ENCODE measurements at regions not wholly inside any gene's neighbourhood (a gene's known extent, or its start where the extent isn't known, plus 50 kb on each side); places are given as distances from the start of the nearest gene placed in this dataset.

DNA sequence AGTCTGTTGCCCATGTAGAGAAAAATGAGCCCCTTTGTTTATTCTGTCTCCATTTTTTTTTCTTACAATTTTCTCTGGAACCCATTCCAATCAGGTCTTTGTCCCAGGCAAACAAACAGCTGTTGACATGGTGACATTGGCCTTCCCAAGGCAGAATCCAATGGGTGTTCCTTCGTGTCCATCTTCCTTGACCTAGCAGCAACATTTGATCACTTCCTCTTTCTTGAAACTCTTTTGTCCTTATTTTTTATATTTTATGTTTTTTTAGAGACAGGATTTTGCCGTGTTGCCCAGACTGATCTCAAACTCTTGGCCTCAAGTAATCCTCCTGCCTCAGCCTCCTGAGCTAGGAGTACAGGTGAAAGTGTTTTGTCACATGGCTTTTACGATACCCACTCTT, 65.4 kb upstream of the CACNA1E start:
- no peak for DNase-seq
- Histone ChIP-seq H3K79me2 (ENCODE audit: control insufficient read depth, insufficient read depth, low read length, poor library complexity) (no peaks in the 10 kb centered on the region), H2BK12ac (ENCODE audit: low read length) (no peak overlapping the region)

DNA sequence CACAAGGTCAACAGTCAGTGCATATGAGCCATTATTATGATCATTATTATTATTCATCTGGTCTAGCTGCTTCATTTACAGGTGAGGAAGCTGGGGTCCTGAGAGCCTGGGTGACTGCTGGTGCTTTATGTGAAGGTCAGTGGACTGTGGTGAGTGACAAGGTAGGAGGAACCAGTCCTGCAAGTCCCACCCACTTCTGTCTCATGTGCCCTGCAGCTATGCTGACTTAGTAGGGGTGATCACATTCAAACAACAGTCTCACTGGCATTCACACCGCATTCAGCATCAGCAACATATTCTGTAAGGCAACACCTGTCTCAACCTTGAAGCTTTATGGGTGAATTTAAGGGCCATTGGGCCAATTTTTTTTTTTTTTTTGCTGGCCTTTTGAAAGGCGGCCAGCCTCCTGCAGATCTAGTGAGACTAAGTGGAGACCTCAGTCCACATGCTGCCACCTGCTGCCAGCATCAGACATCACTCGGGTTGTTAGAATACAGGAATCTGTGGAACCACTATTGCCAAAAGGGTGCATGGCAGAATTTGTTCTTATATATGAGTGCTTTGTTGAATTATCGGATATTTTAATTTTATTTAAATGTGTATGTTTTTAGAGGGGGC, 59.9 kb upstream of the CACNA1E start:
- Histone ChIP-seq H3K23ac (ENCODE audit: low read length) (no peak overlapping the region), H3K4me3 (ENCODE audit: low read depth, low read length) (no peak overlapping the region), H3K36me3 (ENCODE audit: control insufficient read depth in 1 of 2, insufficient read depth in 2 of 2, low read length in 2 of 2) (no peaks in the 10 kb centered on the region), H3K79me2 (ENCODE audit: control insufficient read depth, insufficient read depth, low read length, poor library complexity) (no peaks in the 10 kb centered on the region), H3K4me2 (ENCODE audit: low read length) (no peak overlapping the region), H3K4ac (ENCODE audit: low read depth, low read length) (no peak overlapping the region), H2BK12ac (ENCODE audit: low read length) (no peak overlapping the region), H4K91ac (ENCODE audit: low read depth, low read length) (no peak overlapping the region), H3K4me1 (ENCODE audit: control insufficient read depth in 1 of 2, insufficient read depth in 2 of 2, low read length in 2 of 2) (no peaks in the 10 kb centered on the region), H4K12ac (ENCODE audit: low read depth, low read length) (no peak overlapping the region), H3K27me3 (ENCODE audit: insufficient read depth, low read length) (no peaks in the 10 kb centered on the region), H3K18ac (ENCODE audit: low read length) (no peak overlapping the region), H3K14ac (ENCODE audit: low read length) (no peak overlapping the region), H2BK120ac (ENCODE audit: insufficient read depth, low read length, poor library complexity) (no peak overlapping the region), H3K9ac (ENCODE audit: low read length) (no peak overlapping the region), H3K27ac (ENCODE audit: low read depth, low read length) (no peak overlapping the region), H3K9me3 (ENCODE audit: insufficient read depth, low read depth, low read length) (no peaks in the 10 kb centered on the region), H2BK5ac (ENCODE audit: low read depth, low read length, poor library complexity) (no peak overlapping the region), H4K8ac (ENCODE audit: low read depth, low read length) (no peak overlapping the region), H2AFZ (ENCODE audit: insufficient read depth, low read length, poor library complexity) (no peak overlapping the region), H2AK5ac (ENCODE audit: low read length) (no peak overlapping the region), H3K79me1 (ENCODE audit: low read length) (no peaks in the 10 kb centered on the region)
- no CpG with 5 or more reads among the region's 4 CpGs for WGBS (ENCODE audit: extremely low coverage, insufficient coverage, insufficient read length)
- DNase-seq: peak; percentile 60 to 62

More for the DNA sequence above, 65.4 kb upstream of the CACNA1E start:
- no peak overlapping the region for H4K12ac ChIP-seq (ENCODE audit: low read depth, low read length)
- no peak overlapping the region for H2BK5ac ChIP-seq (ENCODE audit: low read depth, low read length, poor library complexity)
- no peak overlapping the region for H3K23ac ChIP-seq (ENCODE audit: low read length)
- no peak overlapping the region for H3K4me2 ChIP-seq (ENCODE audit: low read length)
- H3K79me1 ChIP-seq (ENCODE audit: low read length): no peaks in the 10 kb centered on the region
- no peak overlapping the region for H2AFZ ChIP-seq (ENCODE audit: insufficient read depth, low read length, poor library complexity)
- H3K18ac ChIP-seq (ENCODE audit: low read length): no peak overlapping the region
- H3K27ac ChIP-seq (ENCODE audit: low read depth, low read length): no peak overlapping the region
- H3K4me1 ChIP-seq (ENCODE audit: control insufficient read depth in 1 of 2, insufficient read depth in 2 of 2, low read length in 2 of 2): no peaks in the 10 kb centered on the region
- H3K4ac ChIP-seq (ENCODE audit: low read depth, low read length): no peak overlapping the region
- H3K4me3 ChIP-seq (ENCODE audit: low read depth, low read length): no peak overlapping the region
- no peak overlapping the region for H3K14ac ChIP-seq (ENCODE audit: low read length)
- H3K36me3 ChIP-seq (ENCODE audit: control insufficient read depth in 1 of 2, insufficient read depth in 2 of 2, low read length in 2 of 2): no peaks in the 10 kb centered on the region
- H4K8ac ChIP-seq (ENCODE audit: low read depth, low read length): no peak overlapping the region
- no peak overlapping the region for H3K9ac ChIP-seq (ENCODE audit: low read length)
- H2BK120ac ChIP-seq (ENCODE audit: insufficient read depth, low read length, poor library complexity): no peak overlapping the region
- H3K9me3 ChIP-seq (ENCODE audit: insufficient read depth, low read depth, low read length): no peaks in the 10 kb centered on the region
- H3K27me3 ChIP-seq (ENCODE audit: insufficient read depth, low read length): no peaks in the 10 kb centered on the region
- WGBS (ENCODE audit: extremely low coverage, insufficient coverage, insufficient read length): no CpG with 5 or more reads among the region's 3 CpGs
- H2AK5ac ChIP-seq (ENCODE audit: low read length): no peak overlapping the region
- no peak overlapping the region for H4K91ac ChIP-seq (ENCODE audit: low read depth, low read length)

DNA sequence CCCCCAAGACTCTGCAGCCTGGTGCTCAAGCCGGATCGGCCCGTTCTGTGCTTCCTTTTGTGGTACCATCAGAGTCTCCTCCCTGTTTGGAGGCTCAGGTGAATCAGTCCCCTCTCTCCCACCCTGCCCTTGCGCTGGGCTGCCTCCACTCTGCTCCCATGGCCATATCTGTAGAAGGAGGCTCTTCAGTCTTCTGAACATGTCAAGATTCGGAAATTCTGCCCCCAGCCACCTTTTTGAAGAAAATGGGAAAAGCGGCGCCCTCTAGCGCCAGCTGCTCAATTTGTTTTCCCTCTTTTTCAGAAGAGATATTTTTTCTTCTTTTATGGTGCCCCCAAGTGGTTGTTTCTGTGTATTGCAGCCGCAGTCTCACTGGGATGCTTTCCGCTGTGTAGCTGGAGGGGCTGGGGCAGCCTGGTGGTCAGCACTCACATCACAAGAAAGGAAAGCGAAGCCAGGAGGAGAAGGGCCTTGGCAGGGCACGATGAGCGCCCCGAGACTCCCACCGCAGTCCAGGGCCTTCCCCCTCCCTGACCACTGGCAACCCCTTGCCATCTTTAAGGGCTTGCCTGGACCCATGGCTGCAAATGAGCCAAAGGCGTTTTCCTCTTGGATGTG, 58.4 kb upstream of the CACNA1E start:
- Histone ChIP-seq H3K4ac (ENCODE audit: low read depth, low read length) (no peak overlapping the region), H2AK5ac (ENCODE audit: low read length) (no peak overlapping the region), H4K8ac (ENCODE audit: low read depth, low read length) (no peak overlapping the region), H3K9ac (ENCODE audit: low read length) (no peak overlapping the region), H3K4me1 (ENCODE audit: control insufficient read depth in 1 of 2, insufficient read depth in 2 of 2, low read length in 2 of 2) (no peaks in the 10 kb centered on the region), H4K12ac (ENCODE audit: low read depth, low read length) (peak overlapping the region; percentile 32), H3K23ac (ENCODE audit: low read length) (no peak overlapping the region), H4K91ac (ENCODE audit: low read depth, low read length) (no peak overlapping the region), H2BK120ac (ENCODE audit: insufficient read depth, low read length, poor library complexity) (no peak overlapping the region), H2BK5ac (ENCODE audit: low read depth, low read length, poor library complexity) (no peak overlapping the region), H3K4me2 (ENCODE audit: low read length) (no peak overlapping the region), H3K14ac (ENCODE audit: low read length) (no peak overlapping the region), H3K9me3 (ENCODE audit: insufficient read depth, low read depth, low read length) (no peaks in the 10 kb centered on the region), H3K79me1 (ENCODE audit: low read length) (no peaks in the 10 kb centered on the region), H3K79me2 (ENCODE audit: control insufficient read depth, insufficient read depth, low read length, poor library complexity) (no peaks in the 10 kb centered on the region), H3K27me3 (ENCODE audit: insufficient read depth, low read length) (no peaks in the 10 kb centered on the region), H2AFZ (ENCODE audit: insufficient read depth, low read length, poor library complexity) (no peak overlapping the region), H3K4me3 (ENCODE audit: low read depth, low read length) (no peak overlapping the region), H3K18ac (ENCODE audit: low read length) (no peak overlapping the region), H3K36me3 (ENCODE audit: control insufficient read depth in 1 of 2, insufficient read depth in 2 of 2, low read length in 2 of 2) (no peaks in the 10 kb centered on the region), H2BK12ac (ENCODE audit: low read length) (no peak overlapping the region), H3K27ac (ENCODE audit: low read depth, low read length) (no peak overlapping the region)
- peak; percentile 76 to 95 for DNase-seq
- no CpG with 5 or more reads among the region's 16 CpGs for WGBS (ENCODE audit: extremely low coverage, insufficient coverage, insufficient read length)

DNA sequence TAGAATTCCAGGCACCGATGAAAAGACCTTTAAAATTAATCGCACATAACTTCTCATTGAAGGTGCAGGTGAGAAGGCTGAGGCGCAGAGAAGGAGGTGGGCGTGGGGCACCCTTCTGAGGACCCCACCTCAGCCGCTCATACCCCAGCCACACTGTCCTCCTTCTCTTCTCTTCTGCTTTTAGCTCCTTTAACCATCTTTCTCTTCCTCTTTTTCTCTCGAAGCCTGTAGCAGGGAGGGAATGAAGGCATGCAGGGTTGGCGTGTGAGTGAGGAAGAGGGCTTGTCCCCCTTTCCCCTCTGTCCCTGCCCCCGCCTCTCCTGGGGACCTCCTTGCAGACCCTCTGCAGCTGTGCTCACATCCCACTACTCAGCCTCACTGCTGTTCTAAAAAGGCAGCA, 57.8 kb upstream of the CACNA1E start:
- no peaks in the 10 kb centered on the region for H3K27me3 ChIP-seq (ENCODE audit: insufficient read depth, low read length)
- DNase-seq: no peak
- H3K4me1 ChIP-seq (ENCODE audit: control insufficient read depth in 1 of 2, insufficient read depth in 2 of 2, low read length in 2 of 2): no peaks in the 10 kb centered on the region
- H3K4ac ChIP-seq (ENCODE audit: low read depth, low read length): no peak overlapping the region
- H2BK5ac ChIP-seq (ENCODE audit: low read depth, low read length, poor library complexity): no peak overlapping the region
- no peaks in the 10 kb centered on the region for H3K9me3 ChIP-seq (ENCODE audit: insufficient read depth, low read depth, low read length)
- no peak overlapping the region for H3K14ac ChIP-seq (ENCODE audit: low read length)
- no peak overlapping the region for H3K4me3 ChIP-seq (ENCODE audit: low read depth, low read length)
- H3K79me2 ChIP-seq (ENCODE audit: control insufficient read depth, insufficient read depth, low read length, poor library complexity): no peaks in the 10 kb centered on the region
- H3K4me2 ChIP-seq (ENCODE audit: low read length): no peak overlapping the region
- H3K27ac ChIP-seq (ENCODE audit: low read depth, low read length): no peak overlapping the region
- H2BK120ac ChIP-seq (ENCODE audit: insufficient read depth, low read length, poor library complexity): no peak overlapping the region
- no peak overlapping the region for H3K23ac ChIP-seq (ENCODE audit: low read length)
- H3K36me3 ChIP-seq (ENCODE audit: control insufficient read depth in 1 of 2, insufficient read depth in 2 of 2, low read length in 2 of 2): no peaks in the 10 kb centered on the region
- H3K79me1 ChIP-seq (ENCODE audit: low read length): no peaks in the 10 kb centered on the region
- no peak overlapping the region for H3K9ac ChIP-seq (ENCODE audit: low read length)
- H2BK12ac ChIP-seq (ENCODE audit: low read length): no peak overlapping the region
- H3K18ac ChIP-seq (ENCODE audit: low read length): no peak overlapping the region
- no peak overlapping the region for H2AFZ ChIP-seq (ENCODE audit: insufficient read depth, low read length, poor library complexity)
- H4K12ac ChIP-seq (ENCODE audit: low read depth, low read length): no peak overlapping the region
- no peak overlapping the region for H4K91ac ChIP-seq (ENCODE audit: low read depth, low read length)
- WGBS (ENCODE audit: extremely low coverage, insufficient coverage, insufficient read length): no CpG with 5 or more reads among the region's 8 CpGs
- H2AK5ac ChIP-seq (ENCODE audit: low read length): no peak overlapping the region
- no peak overlapping the region for H4K8ac ChIP-seq (ENCODE audit: low read depth, low read length)

Data from trophoblast cell (in vitro differentiated cells and primary cell).